CD4-positive, CD25-positive, alpha-beta regulatory T cell (primary cell): ENCODE measurements at regions not wholly inside any gene's neighbourhood (a gene's known extent, or its start where the extent isn't known, plus 50 kb on each side); places are given as distances from the start of the nearest gene placed in this dataset.

Experiments
- ATAC-seq, 2 donors: fragments of 150-1000 bp; cut with Tn5 transposase; one replicate each; pipeline ENCODE4 v1.10.0; 2021; ENCODE audit warnings: low read depth in 2 of 2, moderate number of reproducible peaks in 2 of 2, moderate library complexity in 1 of 2
- DNase-seq, 3 donors: peaks; one replicate each; pipeline versions ENCODE4 v3.0.0 to v3.0.0-alpha.2; 2012 to 2022; ENCODE audit warnings: mixed read lengths in 1 of 3
- H3K27ac ChIP-seq: one replicate; pipeline ENCODE4 v1.7.0; 2013; ENCODE audit warnings: mild to moderate bottlenecking, low read length; ENCODE audit not compliant: insufficient read depth, poor library complexity, severe bottlenecking
- H3K27me3 ChIP-seq: one replicate; pipeline ENCODE4 v1.7.0; 2013; ENCODE audit warnings: low read length; ENCODE audit not compliant: control insufficient read depth, insufficient read depth
- H3K36me3 ChIP-seq: one replicate; pipeline ENCODE4 v1.7.0; 2013; ENCODE audit warnings: mild to moderate bottlenecking, low read length, moderate library complexity; ENCODE audit not compliant: control insufficient read depth, insufficient read depth
- H3K4me1 ChIP-seq: 2 replicates; pipeline ENCODE4 v1.7.0; 2013; ENCODE audit warnings: mild to moderate bottlenecking, low read length; ENCODE audit not compliant: insufficient read depth, control insufficient read depth, poor library complexity, severe bottlenecking
- H3K4me3 ChIP-seq: one replicate; pipeline ENCODE4 v1.7.0; 2013; ENCODE audit warnings: low read depth, mild to moderate bottlenecking, low read length, moderate library complexity
- H3K9me3 ChIP-seq, 2 experiments: 1 replicate in 1 of 2; 2 replicates in 1 of 2; pipeline ENCODE4 v1.7.0; 2013; ENCODE audit warnings: low read length in 2 of 2, mild to moderate bottlenecking in 1 of 2, moderate library complexity in 1 of 2; ENCODE audit not compliant: control insufficient read depth in 2 of 2
- H3K27ac Mint-ChIP-seq, 3 donors: one replicate each; pipeline ENCODE4 v1.8.0; 2020 to 2022; ENCODE audit warnings: mild to moderate bottlenecking in 3 of 3, mixed read lengths in 3 of 3, moderate library complexity in 2 of 3
- H3K27me3 Mint-ChIP-seq: one replicate; pipeline ENCODE4 v1.8.0; 2022; ENCODE audit warnings: mild to moderate bottlenecking, mixed read lengths
- H3K36me3 Mint-ChIP-seq: one replicate; pipeline ENCODE4 v1.8.0; 2020; ENCODE audit warnings: mixed read lengths
- H3K4me1 Mint-ChIP-seq, 4 donors: one replicate each; pipeline ENCODE4 v1.8.0; 2020 to 2022; ENCODE audit warnings: mixed read lengths in 4 of 4, mild to moderate bottlenecking in 1 of 4
- H3K4me3 Mint-ChIP-seq, 4 donors: one replicate each; pipeline ENCODE4 v1.8.0; 2020 to 2022; ENCODE audit warnings: mild to moderate bottlenecking in 4 of 4, mixed read lengths in 4 of 4, moderate library complexity in 3 of 4
- H3K9me3 Mint-ChIP-seq, 7 donors: one replicate each; pipeline ENCODE4 v1.8.0; 2020 to 2022; ENCODE audit warnings: mixed read lengths in 7 of 7, mild to moderate bottlenecking in 3 of 7, moderate library complexity in 2 of 7

GRCh38 chr5:44189255-44189654 is 200.0 kb downstream of the FGF10 start:
- H3K27me3 ChIP-seq = no peaks in the 10 kb centered on the region
- DNase-seq (no peak), ATAC-seq (no peak)
- no peaks in the 10 kb centered on the region for H3K4me1 Mint-ChIP-seq
- peaks cover 0 to 3% of the 10 kb centered on the region in 2 experiments for H3K9me3 ChIP-seq
- H3K9me3 Mint-ChIP-seq = peaks cover 0 to 20% (median 4%) of the 10 kb centered on the region in 7 donors
- H3K4me3 ChIP-seq = no peak overlapping the region
- H3K27ac ChIP-seq = no peak overlapping the region
- H3K27me3 Mint-ChIP-seq = no peaks in the 10 kb centered on the region
- no peaks in the 10 kb centered on the region for H3K4me1 ChIP-seq
- no peaks in the 10 kb centered on the region for H3K36me3 Mint-ChIP-seq
- H3K4me3 Mint-ChIP-seq = no peak overlapping the region
- H3K27ac Mint-ChIP-seq = no peak overlapping the region
- no peaks in the 10 kb centered on the region for H3K36me3 ChIP-seq

GRCh38 chr5:44187973-44188372 is 201.2 kb downstream of the FGF10 start:
- DNase-seq (no peak), ATAC-seq (no peak)
- Mint-ChIP-seq H3K27me3 (no peaks in the 10 kb centered on the region), H3K4me3 (no peak overlapping the region), H3K27ac (no peak overlapping the region), H3K9me3 (peaks cover 0 to 14% (median 4%) of the 10 kb centered on the region in 7 donors), H3K36me3 (no peaks in the 10 kb centered on the region), H3K4me1 (no peaks in the 10 kb centered on the region)
- Histone ChIP-seq H3K4me3 (no peak overlapping the region), H3K36me3 (no peaks in the 10 kb centered on the region), H3K4me1 (no peaks in the 10 kb centered on the region), H3K27ac (no peak overlapping the region), H3K27me3 (no peaks in the 10 kb centered on the region), H3K9me3 (no peaks in the 10 kb centered on the region)

GRCh38 chr5:44183753-44184152 is 205.5 kb downstream of the FGF10 start:
- Mint-ChIP-seq H3K4me3 (no peak overlapping the region), H3K9me3 (peaks cover 1 to 12% (median 7%) of the 10 kb centered on the region in 7 donors), H3K4me1 (no peaks in the 10 kb centered on the region), H3K36me3 (no peaks in the 10 kb centered on the region), H3K27ac (no peak overlapping the region), H3K27me3 (no peaks in the 10 kb centered on the region)
- H3K4me1 ChIP-seq = no peaks in the 10 kb centered on the region
- no peaks in the 10 kb centered on the region for H3K27me3 ChIP-seq
- H3K27ac ChIP-seq = no peak overlapping the region
- no peak overlapping the region for H3K4me3 ChIP-seq
- H3K9me3 ChIP-seq = no peaks in the 10 kb centered on the region
- DNase-seq (no peak), ATAC-seq (no peak)
- no peaks in the 10 kb centered on the region for H3K36me3 ChIP-seq

GRCh38 chr5:44183312-44183711 is 205.9 kb downstream of the FGF10 start:
- H3K9me3 ChIP-seq = no peaks in the 10 kb centered on the region
- Mint-ChIP-seq H3K36me3 (no peaks in the 10 kb centered on the region), H3K27me3 (no peaks in the 10 kb centered on the region), H3K4me1 (no peaks in the 10 kb centered on the region), H3K9me3 (peaks cover 1 to 12% (median 7%) of the 10 kb centered on the region in 7 donors), H3K27ac (no peak overlapping the region), H3K4me3 (no peak overlapping the region)
- no peaks in the 10 kb centered on the region for H3K27me3 ChIP-seq
- H3K27ac ChIP-seq = no peak overlapping the region
- no peak for DNase-seq
- H3K36me3 ChIP-seq = no peaks in the 10 kb centered on the region
- H3K4me3 ChIP-seq = no peak overlapping the region
- no peak for ATAC-seq
- H3K4me1 ChIP-seq = no peaks in the 10 kb centered on the region

GRCh38 chr5:44178414-44178813 is 210.8 kb downstream of the FGF10 start:
- peaks cover 1 to 16% (median 9%) of the 10 kb centered on the region in 7 donors for H3K9me3 Mint-ChIP-seq
- no peak overlapping the region for H3K27ac ChIP-seq
- no peaks in the 10 kb centered on the region for H3K36me3 ChIP-seq
- peaks cover 0 to 2% of the 10 kb centered on the region in 2 experiments for H3K9me3 ChIP-seq
- H3K27me3 ChIP-seq = no peaks in the 10 kb centered on the region
- H3K27me3 Mint-ChIP-seq = no peaks in the 10 kb centered on the region
- H3K27ac Mint-ChIP-seq = no peak overlapping the region
- H3K4me3 ChIP-seq = no peak overlapping the region
- no peaks in the 10 kb centered on the region for H3K4me1 Mint-ChIP-seq
- DNase-seq = no peak
- no peaks in the 10 kb centered on the region for H3K36me3 Mint-ChIP-seq
- no peaks in the 10 kb centered on the region for H3K4me1 ChIP-seq
- no peak overlapping the region for H3K4me3 Mint-ChIP-seq
- no peak for ATAC-seq

- Histone ChIP-seq H3K27ac (no peak overlapping the region), H3K4me3 (no peak overlapping the region), H3K27me3 (no peaks in the 10 kb centered on the region), H3K4me1 (no peaks in the 10 kb centered on the region), H3K9me3 (no peaks in the 10 kb centered on the region), H3K36me3 (no peaks in the 10 kb centered on the region)
- no peak overlapping the region for H3K4me3 Mint-ChIP-seq
- no peaks in the 10 kb centered on the region for H3K27me3 Mint-ChIP-seq
- DNase-seq = no peak
- H3K36me3 Mint-ChIP-seq = no peaks in the 10 kb centered on the region
- H3K4me1 Mint-ChIP-seq = no peaks in the 10 kb centered on the region
- no peak overlapping the region for H3K27ac Mint-ChIP-seq
- peaks cover 1 to 17% (median 8%) of the 10 kb centered on the region in 7 donors for H3K9me3 Mint-ChIP-seq
- ATAC-seq = no peak
Observed at GRCh38 chr5:44167540-44167939, 221.7 kb downstream of the FGF10 start.

- H3K27me3 Mint-ChIP-seq = no peaks in the 10 kb centered on the region
- no peaks in the 10 kb centered on the region for H3K36me3 ChIP-seq
- no peak overlapping the region for H3K27ac ChIP-seq
- H3K4me1 Mint-ChIP-seq = no peaks in the 10 kb centered on the region
- H3K4me1 ChIP-seq = no peaks in the 10 kb centered on the region
- ATAC-seq = no peak
- H3K27me3 ChIP-seq = no peaks in the 10 kb centered on the region
- no peak overlapping the region for H3K4me3 Mint-ChIP-seq
- peaks cover 6 to 8% of the 10 kb centered on the region in 2 experiments for H3K9me3 ChIP-seq
- no peak for DNase-seq
- H3K27ac Mint-ChIP-seq = no peak overlapping the region
- peaks cover 0 to 11% (median 3%) of the 10 kb centered on the region in 7 donors for H3K9me3 Mint-ChIP-seq
- H3K36me3 Mint-ChIP-seq = no peaks in the 10 kb centered on the region
- no peak overlapping the region for H3K4me3 ChIP-seq
Observed at GRCh38 chr5:44160369-44160768, 228.9 kb downstream of the FGF10 start.

- H3K27me3 Mint-ChIP-seq = no peaks in the 10 kb centered on the region
- Histone ChIP-seq H3K27ac (no peak overlapping the region), H3K27me3 (no peaks in the 10 kb centered on the region), H3K4me3 (no peak overlapping the region), H3K4me1 (no peaks in the 10 kb centered on the region), H3K36me3 (no peaks in the 10 kb centered on the region), H3K9me3 (peaks cover 0 to 3% of the 10 kb centered on the region in 2 experiments)
- no peak for DNase-seq
- ATAC-seq = no peak
- no peaks in the 10 kb centered on the region for H3K36me3 Mint-ChIP-seq
- no peaks in the 10 kb centered on the region for H3K4me1 Mint-ChIP-seq
- peaks cover 0 to 13% (median 2%) of the 10 kb centered on the region in 7 donors for H3K9me3 Mint-ChIP-seq
- H3K27ac Mint-ChIP-seq = no peak overlapping the region
- no peak overlapping the region for H3K4me3 Mint-ChIP-seq
Observed at GRCh38 chr5:44150075-44150723, 239.0 kb downstream of the FGF10 start.
